ENCODE measurements at regions not wholly inside any gene's neighbourhood (a gene's known extent, or its start where the extent isn't known, plus 50 kb on each side); places are given as distances from the start of the nearest gene placed in this dataset.
"Not testable (repeated sequence)": the region's sequence is repeated elsewhere in the genome, so short reads cannot be mapped to it uniquely, and the experiment has no call there.

GRCh38 chr5:10883945-10884344, 122.9 kb upstream of the DAP start:
- CTCF ChIA-PET, POLR2A ChIA-PET: not testable (repeated sequence)

DNA sequence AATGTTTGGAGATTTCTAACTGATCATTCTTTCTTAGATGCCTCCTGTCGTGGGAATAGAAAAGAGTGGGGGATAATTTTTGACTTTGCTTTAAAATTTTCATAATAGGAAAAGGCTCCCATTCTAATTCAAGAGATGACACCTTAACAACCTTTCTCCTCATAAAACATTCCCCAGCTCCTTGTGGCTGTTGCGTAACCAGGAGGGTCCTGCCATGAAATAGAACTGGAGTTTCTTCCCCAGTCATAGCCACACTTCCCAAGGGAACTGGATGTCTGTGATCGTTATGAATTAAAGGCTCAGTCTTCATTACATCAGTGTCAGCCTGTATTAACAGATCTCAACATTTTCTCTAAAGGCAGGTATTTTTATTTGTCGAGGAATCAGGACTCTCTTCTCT, 119.9 kb upstream of the DAP start:
- BruUV-seq (replicated peaks): no TSS peak
- dilution Hi-C loops (cut with MboI; ENCODE audit: extremely low pct_ligation_motif_present, low sequenced_read_pairs) (no loop called here), intact Hi-C loops (cut with micrococcal nuclease) (no loop called here)
- FAIRE-seq (no peak), DNase-seq (ENCODE audit: low read depth, low spot score) (no peak)
- Histone ChIP-seq H3K9ac (replicated peaks; ENCODE audit: extremely low read depth, insufficient read depth, low read length) (no peak overlapping the region), H3K4me1 (ENCODE audit: control insufficient read depth, extremely low read depth, insufficient read depth, low read length) (no peaks in the 10 kb centered on the region), H2AFZ (ENCODE audit: low read depth, low read length) (no peak overlapping the region), H3K27ac (ENCODE audit: insufficient read depth, low read depth, low read length) (no peak overlapping the region), H3K36me3 (ENCODE audit: control insufficient read depth in 2 of 2, extremely low read depth in 1 of 2, insufficient read depth in 2 of 2, low read length in 2 of 2) (no peaks in the 10 kb centered on the region), H3K9me1 (replicated peaks; ENCODE audit: control insufficient read depth, extremely low read depth, insufficient read depth, low read length) (no peaks in the 10 kb centered on the region), H3K9me3 (replicated peaks; ENCODE audit: control insufficient read depth, insufficient read depth, low read length) (no peaks in the 10 kb centered on the region), H3K4me3 (replicated peaks in 1 of 3; ENCODE audit: insufficient read depth in 1 of 3, low read depth in 1 of 3, low read length in 3 of 3) (no peak overlapping the region), H3K4me2 (ENCODE audit: insufficient read depth, low read length) (no peak overlapping the region), H4K20me1 (replicated peaks; ENCODE audit: control insufficient read depth, extremely low read depth, insufficient read depth, low read length) (no peaks in the 10 kb centered on the region), H3K27me3 (ENCODE audit: control insufficient read depth in 2 of 2, insufficient read depth in 2 of 2, low read length in 2 of 2) (no peaks in the 10 kb centered on the region), H3K79me2 (ENCODE audit: control insufficient read depth, insufficient read depth, low read length) (no peaks in the 10 kb centered on the region)
- CTCF ChIA-PET: no interaction called here
- POLR2A ChIA-PET: no interaction called here
- no peak for TF ChIP-seq POLR2AphosphoS5 (IDR thresholded peaks at IDR 0.05; ENCODE audit: insufficient read depth, low read depth, low read length)

More at GRCh38 chr5:10883945-10884344, 122.9 kb upstream of the DAP start:
- H3K79me2 ChIP-seq (ENCODE audit: control insufficient read depth, insufficient read depth, low read length); H3K4me2 ChIP-seq (ENCODE audit: insufficient read depth, low read length); H3K4me1 ChIP-seq (ENCODE audit: control insufficient read depth, extremely low read depth, insufficient read depth, low read length); H3K9me1 ChIP-seq (replicated peaks; ENCODE audit: control insufficient read depth, extremely low read depth, insufficient read depth, low read length); H3K36me3 ChIP-seq (ENCODE audit: control insufficient read depth in 2 of 2, extremely low read depth in 1 of 2, insufficient read depth in 2 of 2, low read length in 2 of 2); DNase-seq (ENCODE audit: low read depth, low spot score); intact Hi-C loops (cut with micrococcal nuclease); dilution Hi-C loops (cut with MboI; ENCODE audit: extremely low pct_ligation_motif_present, low sequenced_read_pairs); H2AFZ ChIP-seq (ENCODE audit: low read depth, low read length); H3K27me3 ChIP-seq (ENCODE audit: control insufficient read depth in 2 of 2, insufficient read depth in 2 of 2, low read length in 2 of 2); H4K20me1 ChIP-seq (replicated peaks; ENCODE audit: control insufficient read depth, extremely low read depth, insufficient read depth, low read length); FAIRE-seq; BruUV-seq (replicated peaks); H3K4me3 ChIP-seq (replicated peaks in 1 of 3; ENCODE audit: insufficient read depth in 1 of 3, low read depth in 1 of 3, low read length in 3 of 3); H3K9me3 ChIP-seq (replicated peaks; ENCODE audit: control insufficient read depth, insufficient read depth, low read length); H3K9ac ChIP-seq (replicated peaks; ENCODE audit: extremely low read depth, insufficient read depth, low read length); H3K27ac ChIP-seq (ENCODE audit: insufficient read depth, low read depth, low read length): not testable (repeated sequence)

- H3K4me1 ChIP-seq (ENCODE audit: control insufficient read depth, extremely low read depth, insufficient read depth, low read length); FAIRE-seq; H2AFZ ChIP-seq (ENCODE audit: low read depth, low read length); H3K27ac ChIP-seq (ENCODE audit: insufficient read depth, low read depth, low read length); H3K9me1 ChIP-seq (replicated peaks; ENCODE audit: control insufficient read depth, extremely low read depth, insufficient read depth, low read length); H3K9ac ChIP-seq (replicated peaks; ENCODE audit: extremely low read depth, insufficient read depth, low read length); H3K27me3 ChIP-seq (ENCODE audit: control insufficient read depth in 2 of 2, insufficient read depth in 2 of 2, low read length in 2 of 2); H3K9me3 ChIP-seq (replicated peaks; ENCODE audit: control insufficient read depth, insufficient read depth, low read length); dilution Hi-C loops (cut with MboI; ENCODE audit: extremely low pct_ligation_motif_present, low sequenced_read_pairs); DNase-seq (ENCODE audit: low read depth, low spot score); H4K20me1 ChIP-seq (replicated peaks; ENCODE audit: control insufficient read depth, extremely low read depth, insufficient read depth, low read length); H3K79me2 ChIP-seq (ENCODE audit: control insufficient read depth, insufficient read depth, low read length); BruUV-seq (replicated peaks); intact Hi-C loops (cut with micrococcal nuclease); H3K4me3 ChIP-seq (replicated peaks in 1 of 3; ENCODE audit: insufficient read depth in 1 of 3, low read depth in 1 of 3, low read length in 3 of 3); H3K36me3 ChIP-seq (ENCODE audit: control insufficient read depth in 2 of 2, extremely low read depth in 1 of 2, insufficient read depth in 2 of 2, low read length in 2 of 2); POLR2A ChIA-PET; H3K4me2 ChIP-seq (ENCODE audit: insufficient read depth, low read length): not testable (repeated sequence)
- CTCF ChIA-PET: interaction anchor here (1.8 to 2.9 kb wide), 2 partner anchors 12 to 13 kb away, joined by 6 to 10 read pairs; no protein-coding TSS in a partner anchor
Observed at GRCh38 chr5:10876996-10877395, 116.0 kb upstream of the DAP start.

Measured in endothelial cell of umbilical vein (primary cell).